Neural progenitor cell (in vitro differentiated cells): ENCODE measurements at regions not wholly inside any gene's neighbourhood (a gene's known extent, or its start where the extent isn't known, plus 50 kb on each side); places are given as distances from the start of the nearest gene placed in this dataset.

ENCODE experiments used
- DNase-seq: peaks from one replicate; pipeline ENCODE4 v3.0.0-alpha.2; 2016; ENCODE audit warnings: low spot score
- H2AFZ ChIP-seq: fragments of 200-600 bp; sonication (generic); replicated peaks from 2 replicates; pipeline ENCODE4 v1.6.1; 2016; ENCODE audit warnings: antibody characterized with exemption
- H3F3A ChIP-seq: fragments of 200-600 bp; sonication (generic); 2 replicates; pipeline ENCODE4 v1.6.1; 2016; ENCODE audit warnings: antibody characterized with exemption, low read depth
- H3K27ac ChIP-seq: fragments of 200-600 bp; sonication (generic); 2 replicates; pipeline ENCODE4 v1.5.1; 2016; ENCODE audit warnings: mild to moderate bottlenecking
- H3K27me3 ChIP-seq: fragments of 200-600 bp; sonication (generic); 2 replicates; pipeline ENCODE4 v1.6.1; 2016; ENCODE audit warnings: mild to moderate bottlenecking, moderate library complexity
- H3K36me3 ChIP-seq: fragments of 200-600 bp; sonication (generic); 2 replicates; pipeline ENCODE4 v1.5.1; 2016
- H3K4me1 ChIP-seq: fragments of 200-600 bp; sonication (generic); 2 replicates; pipeline ENCODE4 v1.6.1; 2016; ENCODE audit warnings: mixed run types
- H3K4me2 ChIP-seq: fragments of 200-600 bp; sonication (generic); 2 replicates; pipeline ENCODE4 v1.6.1; 2016
- H3K4me3 ChIP-seq: fragments of 200-600 bp; sonication (generic); 2 replicates; pipeline ENCODE4 v1.5.1; 2016
- H3K79me2 ChIP-seq: fragments of 200-600 bp; sonication (generic); 2 replicates; pipeline ENCODE4 v1.6.1; 2016; ENCODE audit warnings: low read depth
- H3K9ac ChIP-seq: fragments of 200-600 bp; sonication (generic); 2 replicates; pipeline ENCODE4 v1.6.1; 2016
- H3K9me3 ChIP-seq: fragments of 200-600 bp; sonication (generic); 2 replicates; pipeline ENCODE4 v1.5.1; 2016; ENCODE audit warnings: low read depth
- H4K20me1 ChIP-seq: fragments of 200-600 bp; sonication (generic); 2 replicates; pipeline ENCODE4 v1.6.1; 2016; ENCODE audit warnings: low read depth
- H3K27ac Mint-ChIP-seq: 3 replicates; pipeline ENCODE4 v1.8.0; 2021; ENCODE audit warnings: mixed read lengths
- H3K27me3 Mint-ChIP-seq: 2 replicates; pipeline ENCODE4 v1.8.0; 2022; ENCODE audit warnings: low read depth, mild to moderate bottlenecking, inconsistent platforms, moderate library complexity, mixed read lengths; ENCODE audit not compliant: insufficient read depth
- H3K36me3 Mint-ChIP-seq: 3 replicates; pipeline ENCODE4 v1.8.0; 2021; ENCODE audit warnings: mixed read lengths
- H3K4me1 Mint-ChIP-seq: 3 replicates; pipeline ENCODE4 v1.8.0; 2021; ENCODE audit warnings: mixed read lengths
- H3K4me3 Mint-ChIP-seq: 3 replicates; pipeline ENCODE4 v1.8.0; 2021; ENCODE audit warnings: mild to moderate bottlenecking, moderate library complexity, mixed read lengths
- H3K9me3 Mint-ChIP-seq: 3 replicates; pipeline ENCODE4 v1.8.0; 2020; ENCODE audit warnings: mixed read lengths
- EZH2 ChIP-seq: fragments of 200-600 bp; sonication (generic); IDR thresholded peaks from 2 replicates; pipeline ENCODE4 v1.6.1; 2017; ENCODE audit warnings: antibody characterized with exemption, mild to moderate bottlenecking, moderate library complexity
- EZH2phosphoT487 ChIP-seq: fragments of 200-600 bp; sonication (generic); IDR thresholded peaks from 2 replicates; pipeline ENCODE4 v1.6.1; 2017; ENCODE audit warnings: antibody characterized with exemption
- TF ChIP-seq, protein P1 (sequence below): fragments of 200-600 bp; sonication (generic); IDR thresholded peaks from 2 replicates; pipeline ENCODE4 v1.5.1; 2017; ENCODE audit warnings: antibody characterized with exemption, mild to moderate bottlenecking

DNA sequence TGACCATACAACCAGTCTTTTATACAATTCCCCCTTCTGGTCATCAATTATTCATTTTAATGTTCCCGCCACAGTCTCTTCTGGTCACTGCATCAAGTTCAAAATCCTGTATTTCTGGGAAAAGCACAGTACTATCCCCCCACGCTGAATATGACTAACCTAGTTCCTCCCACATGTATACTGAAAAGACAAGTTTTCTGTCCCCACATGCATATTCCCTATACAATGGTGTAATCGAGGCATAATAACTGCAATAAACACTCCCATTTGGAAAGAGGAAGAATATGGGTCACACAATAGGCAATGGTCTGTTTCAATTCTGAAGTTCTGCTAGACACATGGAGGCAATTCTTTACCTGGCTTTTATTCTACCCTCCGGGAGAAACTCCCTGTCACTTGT is 344.9 kb downstream of the EFNA5 start:
- Mint-ChIP-seq H3K4me3 (no peak overlapping the region), H3K9me3 (no peaks in the 10 kb centered on the region), H3K27ac (no peak overlapping the region), H3K36me3 (no peaks in the 10 kb centered on the region), H3K4me1 (peaks cover 38% of the 10 kb centered on the region), H3K27me3 (no peaks in the 10 kb centered on the region)
- Histone ChIP-seq H3K4me2 (no peak overlapping the region), H4K20me1 (no peaks in the 10 kb centered on the region), H3K36me3 (no peaks in the 10 kb centered on the region), H3K9ac (no peak overlapping the region), H3K4me1 (no peaks in the 10 kb centered on the region), H2AFZ (no peak overlapping the region), H3K27ac (no peak overlapping the region), H3K4me3 (no peak overlapping the region), H3F3A (no peaks in the 10 kb centered on the region), H3K9me3 (no peaks in the 10 kb centered on the region), H3K79me2 (no peaks in the 10 kb centered on the region), H3K27me3 (no peaks in the 10 kb centered on the region)
- TF ChIP-seq, protein P1, sequence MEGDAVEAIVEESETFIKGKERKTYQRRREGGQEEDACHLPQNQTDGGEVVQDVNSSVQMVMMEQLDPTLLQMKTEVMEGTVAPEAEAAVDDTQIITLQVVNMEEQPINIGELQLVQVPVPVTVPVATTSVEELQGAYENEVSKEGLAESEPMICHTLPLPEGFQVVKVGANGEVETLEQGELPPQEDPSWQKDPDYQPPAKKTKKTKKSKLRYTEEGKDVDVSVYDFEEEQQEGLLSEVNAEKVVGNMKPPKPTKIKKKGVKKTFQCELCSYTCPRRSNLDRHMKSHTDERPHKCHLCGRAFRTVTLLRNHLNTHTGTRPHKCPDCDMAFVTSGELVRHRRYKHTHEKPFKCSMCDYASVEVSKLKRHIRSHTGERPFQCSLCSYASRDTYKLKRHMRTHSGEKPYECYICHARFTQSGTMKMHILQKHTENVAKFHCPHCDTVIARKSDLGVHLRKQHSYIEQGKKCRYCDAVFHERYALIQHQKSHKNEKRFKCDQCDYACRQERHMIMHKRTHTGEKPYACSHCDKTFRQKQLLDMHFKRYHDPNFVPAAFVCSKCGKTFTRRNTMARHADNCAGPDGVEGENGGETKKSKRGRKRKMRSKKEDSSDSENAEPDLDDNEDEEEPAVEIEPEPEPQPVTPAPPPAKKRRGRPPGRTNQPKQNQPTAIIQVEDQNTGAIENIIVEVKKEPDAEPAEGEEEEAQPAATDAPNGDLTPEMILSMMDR: no peak
- TF ChIP-seq EZH2phosphoT487 (no peak), EZH2 (no peak)
- no peak for DNase-seq

DNA sequence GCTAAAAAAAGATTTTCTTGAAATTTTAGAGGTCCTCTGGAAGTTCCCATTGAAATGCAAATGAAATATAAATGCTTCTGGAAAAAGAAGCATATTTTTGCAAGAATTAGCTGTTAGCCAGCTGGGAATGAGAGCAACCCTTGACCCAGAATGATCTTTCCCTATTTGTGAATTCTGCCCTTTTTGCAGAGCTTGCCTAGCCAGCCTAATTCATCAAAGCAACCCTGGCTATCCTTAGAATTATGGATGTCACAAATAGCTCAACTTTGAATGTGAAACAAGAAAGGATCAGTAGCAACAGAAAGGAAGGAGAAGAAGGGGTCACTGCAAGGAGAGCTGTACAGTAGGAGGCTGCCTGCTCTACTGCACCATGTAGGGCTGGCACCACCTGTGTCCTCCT is 345.9 kb downstream of the EFNA5 start:
- no peak overlapping the region for H2AFZ ChIP-seq
- no peak overlapping the region for H3K4me3 ChIP-seq
- H3K27ac Mint-ChIP-seq: peak overlapping the region; percentile 1
- TF ChIP-seq EZH2phosphoT487 (no peak), EZH2 (no peak)
- TF ChIP-seq, protein P1: no peak
- H3K9me3 Mint-ChIP-seq: no peaks in the 10 kb centered on the region
- H3K79me2 ChIP-seq: no peaks in the 10 kb centered on the region
- no peaks in the 10 kb centered on the region for H3K27me3 ChIP-seq
- H4K20me1 ChIP-seq: no peaks in the 10 kb centered on the region
- H3K4me2 ChIP-seq: no peak overlapping the region
- no peaks in the 10 kb centered on the region for H3K27me3 Mint-ChIP-seq
- H3K36me3 Mint-ChIP-seq: no peaks in the 10 kb centered on the region
- no peaks in the 10 kb centered on the region for H3K4me1 ChIP-seq
- no peak overlapping the region for H3K27ac ChIP-seq
- H3K9ac ChIP-seq: no peak overlapping the region
- H3K4me1 Mint-ChIP-seq: peaks cover 38% of the 10 kb centered on the region
- H3K36me3 ChIP-seq: no peaks in the 10 kb centered on the region
- H3K4me3 Mint-ChIP-seq: no peak overlapping the region
- no peaks in the 10 kb centered on the region for H3F3A ChIP-seq
- no peak for DNase-seq
- H3K9me3 ChIP-seq: no peaks in the 10 kb centered on the region

DNA sequence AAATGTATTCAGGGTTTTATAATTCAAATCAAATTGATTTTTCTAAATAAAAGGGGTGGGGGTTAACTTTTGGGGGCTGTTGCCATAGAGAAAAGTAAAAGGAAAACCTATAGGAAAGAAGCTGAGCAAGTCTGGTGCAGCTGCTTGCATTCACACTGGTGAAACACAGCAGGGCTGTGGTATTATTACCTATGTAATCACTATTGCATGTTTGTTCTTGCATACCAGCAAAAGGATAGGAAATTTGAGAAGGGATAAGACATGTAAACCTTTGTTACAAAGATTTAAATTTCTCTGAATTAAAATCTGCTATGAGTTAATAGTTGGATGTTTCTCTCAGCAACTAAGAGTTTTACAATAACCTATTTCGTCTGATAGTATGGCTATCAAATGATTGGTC is 346.7 kb downstream of the EFNA5 start:
- no peaks in the 10 kb centered on the region for H3K27me3 Mint-ChIP-seq

DNA sequence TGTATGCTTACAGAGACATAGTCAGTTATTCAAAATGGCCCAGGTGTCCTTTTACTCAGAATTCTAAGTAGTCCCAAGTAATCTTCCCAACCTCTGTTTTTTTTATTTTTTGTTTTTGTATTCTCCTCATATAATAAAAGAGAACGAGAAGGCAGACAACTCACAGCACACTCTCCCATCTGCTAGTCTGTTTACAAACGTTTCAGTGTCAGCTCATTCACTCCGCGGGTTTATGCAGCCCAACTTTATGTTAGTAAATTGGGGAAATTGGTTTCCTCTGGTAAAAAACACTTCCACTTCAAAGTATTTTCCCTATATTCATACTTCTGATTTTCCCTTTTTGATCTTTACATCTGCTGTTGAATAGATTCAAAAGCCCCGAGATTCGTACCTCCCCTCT is 347.2 kb downstream of the EFNA5 start:
- Histone ChIP-seq H3K9ac (no peak overlapping the region), H3K27me3 (no peaks in the 10 kb centered on the region), H3K9me3 (no peaks in the 10 kb centered on the region), H3K4me1 (no peaks in the 10 kb centered on the region), H3K4me2 (no peak overlapping the region), H2AFZ (no peak overlapping the region), H3F3A (no peaks in the 10 kb centered on the region), H3K27ac (no peak overlapping the region), H3K79me2 (no peaks in the 10 kb centered on the region), H4K20me1 (no peaks in the 10 kb centered on the region), H3K36me3 (no peaks in the 10 kb centered on the region), H3K4me3 (no peak overlapping the region)
- H3K27ac Mint-ChIP-seq: no peak overlapping the region
- TF ChIP-seq EZH2phosphoT487 (no peak), EZH2 (no peak)
- H3K4me3 Mint-ChIP-seq: no peak overlapping the region
- no peaks in the 10 kb centered on the region for H3K36me3 Mint-ChIP-seq
- peaks cover under 1% of the 10 kb centered on the region for H3K27me3 Mint-ChIP-seq
- peaks cover 38% of the 10 kb centered on the region for H3K4me1 Mint-ChIP-seq
- no peaks in the 10 kb centered on the region for H3K9me3 Mint-ChIP-seq
- no peak for DNase-seq

More for the DNA sequence above, 346.7 kb downstream of the EFNA5 start:
- no peak overlapping the region for H2AFZ ChIP-seq
- H3K27me3 ChIP-seq: no peaks in the 10 kb centered on the region
- H3K9me3 Mint-ChIP-seq: no peaks in the 10 kb centered on the region
- no peak overlapping the region for H3K27ac ChIP-seq
- TF ChIP-seq EZH2: no peak
- H3K36me3 ChIP-seq: no peaks in the 10 kb centered on the region
- H3K4me2 ChIP-seq: no peak overlapping the region
- no peaks in the 10 kb centered on the region for H3F3A ChIP-seq
- no peaks in the 10 kb centered on the region for H4K20me1 ChIP-seq
- no peaks in the 10 kb centered on the region for H3K9me3 ChIP-seq
- no peak for DNase-seq
- no peaks in the 10 kb centered on the region for H3K36me3 Mint-ChIP-seq
- no peak overlapping the region for H3K4me3 Mint-ChIP-seq
- no peak overlapping the region for H3K9ac ChIP-seq
- H3K4me1 Mint-ChIP-seq: peaks cover 38% of the 10 kb centered on the region
- no peaks in the 10 kb centered on the region for H3K4me1 ChIP-seq
- no peak overlapping the region for H3K4me3 ChIP-seq
- peak overlapping the region; percentile 29 for H3K27ac Mint-ChIP-seq
- H3K79me2 ChIP-seq: no peaks in the 10 kb centered on the region
